NB4 (cell line): ENCODE measurements at regions not wholly inside any gene's neighbourhood (a gene's known extent, or its start where the extent isn't known, plus 50 kb on each side); places are given as distances from the start of the nearest gene placed in this dataset.

Experiments used
- DNase-seq: peaks from one replicate; pipeline ENCODE4 v3.0.0; 2010; ENCODE audit warnings: low read depth
- H3K4me3 ChIP-seq: one replicate; pipeline ENCODE4 v1.5.1; 2011; ENCODE audit warnings: mild to moderate bottlenecking, low read depth, low read length, moderate library complexity
- MYC ChIP-seq: IDR thresholded peaks from 2 replicates; pipeline ENCODE4 v1.6.1; 2011; ENCODE audit warnings: low read depth, low read length
- POLR2A ChIP-seq: IDR thresholded peaks from 2 replicates; pipeline ENCODE4 v1.6.1; 2011; ENCODE audit warnings: mild to moderate bottlenecking; ENCODE audit not compliant: insufficient read length; ENCODE audit errors: extremely low read depth
- TF ChIP-seq, protein P1 (sequence below): IDR thresholded peaks from 2 replicates; pipeline ENCODE4 v1.6.1; 2011; ENCODE audit warnings: low read depth, low read length
- TF ChIP-seq, protein P2 (sequence below): IDR thresholded peaks from one replicate; pipeline ENCODE4 v1.5.1; 2012; ENCODE audit warnings: low read depth, low read length

DNA sequence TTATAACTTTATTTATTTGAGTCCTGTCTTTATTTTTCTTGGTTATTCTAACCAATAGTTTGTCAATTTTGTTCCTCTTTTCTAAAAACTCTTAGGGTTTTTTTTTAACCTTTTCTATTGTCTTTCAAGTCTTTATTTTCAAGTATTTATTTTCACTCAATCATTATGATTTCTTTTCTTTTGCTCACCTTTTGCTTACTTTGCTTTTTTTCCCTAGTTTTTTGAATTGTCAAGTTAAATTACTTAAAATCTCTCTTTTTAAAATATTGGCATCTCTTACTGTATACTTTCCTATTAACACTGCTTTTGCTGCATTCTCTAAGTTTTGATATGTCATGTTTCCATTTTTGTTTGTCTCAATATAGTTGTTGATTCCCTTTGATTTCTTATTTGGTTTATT, 396.8 kb upstream of the CCDC179 start:
- TF ChIP-seq, protein P1, sequence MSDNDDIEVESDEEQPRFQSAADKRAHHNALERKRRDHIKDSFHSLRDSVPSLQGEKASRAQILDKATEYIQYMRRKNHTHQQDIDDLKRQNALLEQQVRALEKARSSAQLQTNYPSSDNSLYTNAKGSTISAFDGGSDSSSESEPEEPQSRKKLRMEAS, result no peak
- TF ChIP-seq POLR2A (no peak), MYC (no peak)
- TF ChIP-seq, protein P2, sequence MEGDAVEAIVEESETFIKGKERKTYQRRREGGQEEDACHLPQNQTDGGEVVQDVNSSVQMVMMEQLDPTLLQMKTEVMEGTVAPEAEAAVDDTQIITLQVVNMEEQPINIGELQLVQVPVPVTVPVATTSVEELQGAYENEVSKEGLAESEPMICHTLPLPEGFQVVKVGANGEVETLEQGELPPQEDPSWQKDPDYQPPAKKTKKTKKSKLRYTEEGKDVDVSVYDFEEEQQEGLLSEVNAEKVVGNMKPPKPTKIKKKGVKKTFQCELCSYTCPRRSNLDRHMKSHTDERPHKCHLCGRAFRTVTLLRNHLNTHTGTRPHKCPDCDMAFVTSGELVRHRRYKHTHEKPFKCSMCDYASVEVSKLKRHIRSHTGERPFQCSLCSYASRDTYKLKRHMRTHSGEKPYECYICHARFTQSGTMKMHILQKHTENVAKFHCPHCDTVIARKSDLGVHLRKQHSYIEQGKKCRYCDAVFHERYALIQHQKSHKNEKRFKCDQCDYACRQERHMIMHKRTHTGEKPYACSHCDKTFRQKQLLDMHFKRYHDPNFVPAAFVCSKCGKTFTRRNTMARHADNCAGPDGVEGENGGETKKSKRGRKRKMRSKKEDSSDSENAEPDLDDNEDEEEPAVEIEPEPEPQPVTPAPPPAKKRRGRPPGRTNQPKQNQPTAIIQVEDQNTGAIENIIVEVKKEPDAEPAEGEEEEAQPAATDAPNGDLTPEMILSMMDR, result no peak
- H3K4me3 ChIP-seq, result no peak overlapping the region
- DNase-seq, result no peak

DNA sequence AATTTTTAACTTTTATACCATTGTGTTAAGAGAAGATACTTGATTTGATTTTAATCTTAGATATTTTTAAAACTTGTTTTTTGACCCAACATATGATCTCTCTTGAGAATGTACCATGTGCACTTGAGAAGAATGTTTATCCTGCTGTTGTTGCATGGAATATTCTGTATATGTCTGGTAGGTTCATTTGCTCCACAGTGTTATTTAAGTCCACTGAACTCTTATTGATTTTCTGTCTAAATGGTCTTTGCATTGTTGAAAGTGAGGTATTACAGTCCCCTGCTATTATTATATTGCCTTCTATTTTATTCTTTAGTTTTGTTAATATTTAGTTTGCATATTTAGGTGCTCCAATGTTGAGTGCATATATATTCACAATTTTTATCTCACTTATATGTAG, 397.3 kb upstream of the CCDC179 start:
- H3K4me3 ChIP-seq, result no peak overlapping the region
- TF ChIP-seq, protein P1, result no peak
- TF ChIP-seq MYC, result no peak
- TF ChIP-seq, protein P2, result no peak
- no peak for TF ChIP-seq POLR2A
- no peak for DNase-seq

DNA sequence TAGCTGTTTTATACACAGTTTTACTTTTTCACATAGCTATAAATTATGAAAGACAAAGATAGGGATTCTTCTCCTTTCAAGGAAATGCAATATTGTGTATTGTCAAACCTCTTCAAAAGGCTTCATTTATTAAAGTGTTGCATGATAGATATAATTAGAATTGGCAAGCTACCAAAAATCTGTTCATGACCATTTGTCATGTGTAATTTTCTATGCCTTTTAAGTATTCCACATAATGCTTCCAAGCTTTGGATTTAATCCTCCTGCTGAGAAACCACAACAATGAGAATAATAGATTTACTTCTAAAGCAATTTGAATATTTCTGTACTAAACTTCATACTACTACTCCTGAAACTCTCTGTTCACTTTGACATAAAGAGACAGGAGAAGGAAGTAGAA, 403.2 kb upstream of the CCDC179 start:
- DNase-seq, result no peak

DNA sequence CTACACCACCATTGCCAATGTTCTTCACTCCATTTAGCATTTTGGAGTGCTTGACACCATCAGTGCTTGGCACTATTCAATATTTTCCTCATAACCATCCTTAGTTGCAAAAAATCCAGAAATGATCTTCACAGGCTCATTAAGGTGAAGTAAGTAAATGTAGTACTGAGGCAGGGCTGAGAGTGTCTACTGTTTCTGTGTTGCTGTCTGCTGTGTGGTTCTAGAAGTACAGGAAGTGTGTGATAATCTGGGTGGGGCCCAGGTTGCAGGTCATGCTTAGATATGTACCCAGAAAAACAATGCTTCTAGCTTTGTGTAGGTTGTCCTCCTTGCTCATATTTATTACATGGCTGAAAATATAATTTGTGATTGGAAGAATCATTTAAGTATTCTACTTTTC, 411.8 kb upstream of the CCDC179 start:
- no peak overlapping the region for H3K4me3 ChIP-seq
- DNase-seq, result no peak
- TF ChIP-seq MYC (no peak), POLR2A (no peak)
- TF ChIP-seq, protein P1, result no peak
- TF ChIP-seq, protein P2, result no peak

More for the DNA sequence above, 403.2 kb upstream of the CCDC179 start:
- H3K4me3 ChIP-seq, result no peak overlapping the region
- TF ChIP-seq, protein P1, result no peak
- TF ChIP-seq POLR2A, result no peak
- TF ChIP-seq, protein P2, result no peak
- no peak for TF ChIP-seq MYC

DNA sequence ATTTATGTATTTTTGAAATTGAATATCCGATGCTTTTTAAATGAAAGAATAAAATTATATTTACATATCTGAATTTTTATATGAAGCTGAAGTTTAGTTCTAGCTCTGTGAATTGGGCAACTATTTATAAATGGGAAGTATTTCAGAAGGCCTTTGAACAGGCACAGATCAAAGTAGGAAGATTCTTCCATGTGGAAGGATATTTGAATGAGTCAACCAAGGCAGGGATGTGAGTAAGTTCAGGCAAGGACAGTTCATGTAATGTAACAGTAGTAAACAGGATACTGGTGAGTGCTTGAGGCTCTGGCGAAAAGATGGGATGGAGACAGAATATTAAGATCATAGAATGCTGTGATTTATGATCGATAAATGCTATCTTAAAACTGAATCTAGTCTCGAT, 417.8 kb upstream of the CCDC179 start:
- no peak overlapping the region for H3K4me3 ChIP-seq
- TF ChIP-seq, protein P1, result no peak
- TF ChIP-seq, protein P2, result no peak
- TF ChIP-seq MYC (no peak), POLR2A (no peak)
- DNase-seq, result no peak

DNA sequence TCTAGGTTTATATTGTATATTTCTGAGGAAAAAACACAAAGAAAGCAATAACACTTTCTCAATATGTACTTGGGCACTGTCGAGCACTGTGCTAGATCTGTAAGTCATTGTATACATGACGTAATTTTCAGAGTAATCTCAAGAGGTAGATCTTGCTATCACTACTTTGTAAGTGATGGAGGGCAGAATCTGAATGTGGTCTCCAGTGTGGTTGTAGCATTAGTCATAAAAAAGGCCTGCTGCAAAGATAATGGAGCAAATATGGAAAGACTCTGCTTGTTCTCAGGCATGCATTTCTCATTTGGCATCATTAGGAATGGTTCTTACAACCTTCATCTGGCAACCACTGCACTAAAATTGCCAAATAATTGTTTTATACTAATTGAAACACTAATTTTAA, 419.8 kb upstream of the CCDC179 start:
- no peak overlapping the region for H3K4me3 ChIP-seq
- DNase-seq, result no peak
- no peak for TF ChIP-seq MYC
- TF ChIP-seq, protein P2, result no peak
- TF ChIP-seq, protein P1, result no peak
- TF ChIP-seq POLR2A, result no peak
